ENCODE measurements at regions not wholly inside any gene's neighbourhood (a gene's known extent, or its start where the extent isn't known, plus 50 kb on each side); places are given as distances from the start of the nearest gene placed in this dataset.

DNA sequence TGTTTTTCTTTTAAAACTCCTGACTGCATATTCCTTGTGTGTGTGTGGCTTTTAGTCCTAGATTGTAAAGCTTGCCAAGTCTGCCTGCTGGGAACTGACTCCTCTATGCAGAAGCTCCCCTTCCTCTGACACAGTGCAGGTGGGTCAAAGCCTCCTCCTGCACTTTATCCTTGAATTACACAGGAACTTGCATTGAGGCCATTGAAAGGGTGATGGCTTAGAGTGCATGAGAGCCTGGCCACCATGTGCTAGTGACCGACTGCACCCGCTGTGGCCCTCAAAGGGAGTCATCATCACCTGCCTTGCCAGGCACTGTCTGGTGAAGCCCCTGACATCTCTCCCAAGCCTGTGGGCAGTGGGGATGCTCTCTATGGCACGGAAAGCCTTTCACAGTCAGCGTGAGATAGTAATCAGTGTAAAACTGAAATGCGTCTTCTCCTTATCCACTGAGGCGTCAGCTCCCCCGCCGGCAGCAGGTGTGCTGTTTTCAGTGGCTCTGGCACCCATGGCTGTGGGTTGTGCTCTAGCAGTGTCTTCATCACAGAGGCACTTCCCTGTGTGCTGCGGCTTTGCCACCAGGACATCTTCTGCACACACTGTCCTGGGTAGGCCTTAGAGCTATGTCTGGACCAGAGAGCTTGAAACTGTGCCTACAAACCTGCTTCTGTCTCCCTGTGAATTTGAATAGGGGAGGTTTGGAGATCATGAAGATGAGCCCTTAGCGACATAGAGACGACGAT, 87.9 kb downstream of the THBS2 start:
- TF ChIP-seq, protein P1, sequence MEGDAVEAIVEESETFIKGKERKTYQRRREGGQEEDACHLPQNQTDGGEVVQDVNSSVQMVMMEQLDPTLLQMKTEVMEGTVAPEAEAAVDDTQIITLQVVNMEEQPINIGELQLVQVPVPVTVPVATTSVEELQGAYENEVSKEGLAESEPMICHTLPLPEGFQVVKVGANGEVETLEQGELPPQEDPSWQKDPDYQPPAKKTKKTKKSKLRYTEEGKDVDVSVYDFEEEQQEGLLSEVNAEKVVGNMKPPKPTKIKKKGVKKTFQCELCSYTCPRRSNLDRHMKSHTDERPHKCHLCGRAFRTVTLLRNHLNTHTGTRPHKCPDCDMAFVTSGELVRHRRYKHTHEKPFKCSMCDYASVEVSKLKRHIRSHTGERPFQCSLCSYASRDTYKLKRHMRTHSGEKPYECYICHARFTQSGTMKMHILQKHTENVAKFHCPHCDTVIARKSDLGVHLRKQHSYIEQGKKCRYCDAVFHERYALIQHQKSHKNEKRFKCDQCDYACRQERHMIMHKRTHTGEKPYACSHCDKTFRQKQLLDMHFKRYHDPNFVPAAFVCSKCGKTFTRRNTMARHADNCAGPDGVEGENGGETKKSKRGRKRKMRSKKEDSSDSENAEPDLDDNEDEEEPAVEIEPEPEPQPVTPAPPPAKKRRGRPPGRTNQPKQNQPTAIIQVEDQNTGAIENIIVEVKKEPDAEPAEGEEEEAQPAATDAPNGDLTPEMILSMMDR (IDR thresholded peaks at IDR 0.05), result no peak
- no peak for TF ChIP-seq POLR2A (IDR thresholded peaks at IDR 0.05)
- no peak for TF ChIP-seq EP300 (IDR thresholded peaks at IDR 0.05)
- no peak for TF ChIP-seq POLR2AphosphoS5 (IDR thresholded peaks at IDR 0.05)

Measured in stomach (tissue), 4 donors.